ENCODE measurements at regions not wholly inside any gene's neighbourhood (a gene's known extent, or its start where the extent isn't known, plus 50 kb on each side); places are given as distances from the start of the nearest gene placed in this dataset.

DNA sequence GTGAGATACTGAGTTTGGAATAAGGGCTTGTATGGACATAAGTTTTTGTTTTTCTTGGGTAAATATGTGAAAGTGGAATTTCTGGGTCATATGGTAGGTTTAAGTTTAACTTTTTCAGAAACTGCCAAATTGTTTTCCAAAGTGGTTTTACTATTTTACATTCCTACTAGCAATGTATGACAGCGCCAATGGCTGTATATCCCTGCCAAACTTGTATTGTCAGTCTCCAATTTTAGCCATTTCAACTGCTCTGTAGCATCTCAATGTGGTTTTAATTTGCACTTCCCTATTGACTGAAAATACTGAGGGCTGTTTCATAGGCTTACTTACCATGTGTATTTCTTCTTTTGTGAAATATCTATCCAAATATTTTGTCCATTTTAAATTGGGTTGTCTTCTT lies 90.5 kb upstream of the ZNF32 start:
- TF ChIP-seq POLR2A (IDR thresholded peaks at IDR 0.05) (no peak), CTCF (IDR thresholded peaks at IDR 0.05 in 8 of 11, conservative IDR thresholded peaks at IDR 0.05 in 3 of 11) (no peak), POLR2AphosphoS5 (IDR thresholded peaks at IDR 0.05) (no peak)
